H9 (cell line): ENCODE measurements at regions not wholly inside any gene's neighbourhood (a gene's known extent, or its start where the extent isn't known, plus 50 kb on each side); places are given as distances from the start of the nearest gene placed in this dataset.

Experiments
- DNase-seq: peaks from one replicate; pipeline ENCODE4 v3.0.0-alpha.2; 2017
- H2AFZ ChIP-seq: one replicate; pipeline ENCODE4 v1.6.1; 2013; ENCODE audit warnings: mild to moderate bottlenecking, low read length, control low read depth, moderate library complexity
- H2AK5ac ChIP-seq: 2 replicates; pipeline ENCODE4 v1.6.1; 2013; ENCODE audit warnings: low read length, control low read depth, mixed read lengths; ENCODE audit not compliant: insufficient read length
- H2BK120ac ChIP-seq: one replicate; pipeline ENCODE4 v1.6.1; 2013; ENCODE audit warnings: low read depth, mild to moderate bottlenecking, low read length, control low read depth, inconsistent platforms; ENCODE audit not compliant: poor library complexity, severe bottlenecking
- H2BK12ac ChIP-seq: 2 replicates; pipeline ENCODE4 v1.6.1; 2013; ENCODE audit warnings: low read length, control low read depth, mixed read lengths, low read depth; ENCODE audit not compliant: insufficient read length
- H2BK15ac ChIP-seq: 2 replicates; pipeline ENCODE4 v1.6.1; 2013; ENCODE audit warnings: low read depth, low read length, control low read depth
- H2BK20ac ChIP-seq: one replicate; pipeline ENCODE4 v1.6.1; 2013; ENCODE audit warnings: low read depth, mild to moderate bottlenecking, low read length, control low read depth, inconsistent platforms; ENCODE audit not compliant: poor library complexity, severe bottlenecking
- H2BK5ac ChIP-seq: 2 replicates; pipeline ENCODE4 v1.6.1; 2013; ENCODE audit warnings: low read length, control low read depth, mixed read lengths; ENCODE audit not compliant: insufficient read length
- H3K14ac ChIP-seq: 2 replicates; pipeline ENCODE4 v1.6.1; 2013; ENCODE audit warnings: low read length, control low read depth; ENCODE audit not compliant: insufficient read depth
- H3K18ac ChIP-seq: 2 replicates; pipeline ENCODE4 v1.6.1; 2013; ENCODE audit warnings: low read depth, mild to moderate bottlenecking, mixed read lengths, low read length, control low read depth; ENCODE audit not compliant: insufficient read length
- H3K23ac ChIP-seq: 2 replicates; pipeline ENCODE4 v1.6.1; 2013; ENCODE audit warnings: low read length, control low read depth, mixed read lengths, low read depth; ENCODE audit not compliant: insufficient read length
- H3K23me2 ChIP-seq: 2 replicates; pipeline ENCODE4 v1.6.1; 2013; ENCODE audit warnings: low read depth, mild to moderate bottlenecking, mixed read lengths, low read length, control low read depth; ENCODE audit not compliant: insufficient read length, poor library complexity, severe bottlenecking
- H3K27ac ChIP-seq: 2 replicates; pipeline ENCODE4 v1.5.1; 2013; ENCODE audit warnings: low read length, control low read depth, mixed read lengths, low read depth; ENCODE audit not compliant: insufficient read length
- H3K27me3 ChIP-seq: 2 replicates; pipeline ENCODE4 v1.6.1; 2013; ENCODE audit warnings: low read length, control low read depth, inconsistent platforms; ENCODE audit not compliant: insufficient read depth
- H3K4ac ChIP-seq: 2 replicates; pipeline ENCODE4 v1.6.1; 2013; ENCODE audit warnings: low read depth, mild to moderate bottlenecking, control low read depth, inconsistent platforms, low read length, moderate library complexity
- H3K4me1 ChIP-seq: 2 replicates; pipeline ENCODE4 v1.6.1; 2013; ENCODE audit warnings: low read length, control low read depth, inconsistent platforms; ENCODE audit not compliant: insufficient read depth
- H3K4me2 ChIP-seq: 2 replicates; pipeline ENCODE4 v1.6.1; 2013; ENCODE audit warnings: low read length, control low read depth, mixed read lengths; ENCODE audit not compliant: insufficient read length, insufficient read depth
- H3K56ac ChIP-seq: 2 replicates; pipeline ENCODE4 v1.6.1; 2013; ENCODE audit warnings: low read depth, mild to moderate bottlenecking, mixed read lengths, low read length, control low read depth; ENCODE audit not compliant: insufficient read length
- H3K79me1 ChIP-seq: 2 replicates; pipeline ENCODE4 v1.6.1; 2013; ENCODE audit warnings: low read depth, mild to moderate bottlenecking, moderate library complexity, low read length, control low read depth, inconsistent platforms; ENCODE audit not compliant: insufficient read depth, poor library complexity, severe bottlenecking
- H3K79me2 ChIP-seq: 2 replicates; pipeline ENCODE4 v1.6.1; 2013; ENCODE audit warnings: low read length, control low read depth, inconsistent platforms; ENCODE audit not compliant: insufficient read depth
- H3K9ac ChIP-seq: 2 replicates; pipeline ENCODE4 v1.6.1; 2013; ENCODE audit warnings: low read length, control low read depth, mixed read lengths; ENCODE audit not compliant: insufficient read length; ENCODE audit errors: extremely low read depth
- H3K9me3 ChIP-seq: one replicate; pipeline ENCODE4 v1.6.1; 2013; ENCODE audit warnings: low read depth, low read length, inconsistent platforms; ENCODE audit not compliant: control insufficient read depth
- H3T11ph ChIP-seq: one replicate; pipeline ENCODE4 v1.6.1; 2013; ENCODE audit warnings: mild to moderate bottlenecking, low read length, control low read depth, inconsistent platforms
- H4K20me1 ChIP-seq: one replicate; pipeline ENCODE4 v1.6.1; 2013; ENCODE audit not compliant: control insufficient read depth, insufficient read length, insufficient read depth
- H4K5ac ChIP-seq: 2 replicates; pipeline ENCODE4 v1.6.1; 2013; ENCODE audit warnings: low read depth, mild to moderate bottlenecking, mixed read lengths, low read length, control low read depth; ENCODE audit not compliant: insufficient read length
- H4K8ac ChIP-seq: replicated peaks from 2 replicates; pipeline ENCODE4 v1.6.1; 2013; ENCODE audit warnings: low read length, control low read depth, mixed read lengths, low read depth; ENCODE audit not compliant: insufficient read length
- H4K91ac ChIP-seq: 2 replicates; pipeline ENCODE4 v1.6.1; 2013; ENCODE audit warnings: low read depth, mild to moderate bottlenecking, moderate library complexity, mixed read lengths, low read length, control low read depth; ENCODE audit not compliant: insufficient read length
- H3K27ac Mint-ChIP-seq, 3 experiments: 2 replicates in 2 of 3; 3 replicates in 1 of 3; pipeline ENCODE4 v1.8.0; 2020 to 2021; ENCODE audit warnings: mixed read lengths in 3 of 3, mild to moderate bottlenecking in 1 of 3, moderate library complexity in 1 of 3
- H3K27me3 Mint-ChIP-seq: 2 replicates; pipeline ENCODE4 v1.8.0; 2021; ENCODE audit warnings: low read depth, mild to moderate bottlenecking, moderate library complexity, mixed read lengths
- H3K36me3 Mint-ChIP-seq, 3 experiments: 2 replicates in 2 of 3; 3 replicates in 1 of 3; pipeline ENCODE4 v1.8.0; 2020 to 2021; ENCODE audit warnings: low read depth in 3 of 3, mixed read lengths in 3 of 3; ENCODE audit not compliant: insufficient read depth in 1 of 3
- H3K4me1 Mint-ChIP-seq, 2 experiments: 2 replicates each; pipeline ENCODE4 v1.8.0; 2020; ENCODE audit warnings: mixed read lengths in 2 of 2
- H3K4me3 Mint-ChIP-seq, 2 experiments: 2 replicates in 1 of 2; 3 replicates in 1 of 2; pipeline ENCODE4 v1.8.0; 2020 to 2021; ENCODE audit warnings: mild to moderate bottlenecking in 2 of 2, mixed read lengths in 2 of 2, moderate library complexity in 1 of 2
- H3K9me3 Mint-ChIP-seq, 2 experiments: 2 replicates in 1 of 2; 3 replicates in 1 of 2; pipeline ENCODE4 v1.8.0; 2020; ENCODE audit warnings: mild to moderate bottlenecking in 2 of 2, mixed read lengths in 2 of 2, moderate library complexity in 1 of 2
- CTCF ChIP-seq: fragments of 200-600 bp; sonication (generic); conservative IDR thresholded peaks from 3 replicates; pipeline ENCODE4 v1.8.0; 2021; ENCODE audit warnings: antibody characterized with exemption, mild to moderate bottlenecking
- WGBS: extraction: QIAGEN DNeasy Blood & Tissue Kit; methylation state at CpG from one replicate; pipeline ENCODE4 v1.1.7; 2013; ENCODE audit warnings: missing lambda C conversion rate, low lambda C conversion rate, mixed read lengths; ENCODE audit not compliant: insufficient read length; ENCODE audit errors: extremely low coverage; 5-methylcytosine and 5-hydroxymethylcytosine counted together

GRCh38 chr10:91340613-91341362 lies 69.4 kb upstream of the HECTD2 start:
- Mint-ChIP-seq H3K27ac (0 out of 7 replicates have a peak overlapping the region, but pooled peaks of 1 of the 3 experiments have one; percentile 34), H3K27me3 (peaks cover 2% of the 10 kb centered on the region), H3K36me3 (0 out of 7 replicates have a peak, but pooled peaks cover 0 to 4% (median 0%) of the 10 kb centered on the region in 3 experiments), H3K4me1 (0 out of 4 replicates have a peak, but pooled peaks cover 0 to 3% of the 10 kb centered on the region in 2 experiments), H3K9me3 (peaks cover 0 to 4% of the 10 kb centered on the region in 2 experiments; a peak in 2 of 5 replicates), H3K4me3 (no peak overlapping the region)
- Histone ChIP-seq H3K4me1 (no peaks in the 10 kb centered on the region), H3K4me2 (no peak overlapping the region), H3K79me2 (no peaks in the 10 kb centered on the region), H3T11ph (no peak overlapping the region), H2BK120ac (no peak overlapping the region), H3K18ac (no peak overlapping the region), H4K20me1 (no peaks in the 10 kb centered on the region), H4K8ac (no peak overlapping the region), H4K91ac (no peak overlapping the region), H3K79me1 (no peaks in the 10 kb centered on the region), H2BK20ac (no peak overlapping the region), H3K9ac (no peak overlapping the region), H3K27ac (no peak overlapping the region), H3K27me3 (no peaks in the 10 kb centered on the region), H3K14ac (no peak overlapping the region), H2BK12ac (no peak overlapping the region), H2AK5ac (no peak overlapping the region), H3K23ac (no peak overlapping the region), H2BK15ac (no peak overlapping the region), H3K23me2 (no peaks in the 10 kb centered on the region), H3K9me3 (no peaks in the 10 kb centered on the region), H3K4ac (no peak overlapping the region), H4K5ac (no peak overlapping the region), H3K56ac (no peak overlapping the region), H2AFZ (no peak overlapping the region), H2BK5ac (no peak overlapping the region)
- no peak for DNase-seq
- WGBS, result 100% methylated on average over 1 of the region's 8 CpGs
- TF ChIP-seq CTCF, result no peak
